Activated T-helper 1 cell treated with anti-CD3 and anti-CD28 coated beads, Interleukin-12 subunit alpha, Interleukin-12 subunit beta, Interleukin-2, Interleukin-4 antibody, amounts not matched to agents 30 ng/mL and 10 ng/mL and 1 ng/mL, durations not matched to agents 14 hours and 24 hours and 36 hours (primary cell): ENCODE measurements at regions not wholly inside any gene's neighbourhood (a gene's known extent, or its start where the extent isn't known, plus 50 kb on each side); places are given as distances from the start of the nearest gene placed in this dataset.

ENCODE experiments used
- DNase-seq: peaks from one replicate; pipeline ENCODE4 v3.0.0; 2021; ENCODE audit warnings: low spot score
- H3K27ac Mint-ChIP-seq: one replicate; pipeline ENCODE4 v1.8.0; 2021; ENCODE audit warnings: mild to moderate bottlenecking, mixed read lengths
- H3K27me3 Mint-ChIP-seq: one replicate; pipeline ENCODE4 v1.8.0; 2022; ENCODE audit warnings: mild to moderate bottlenecking, moderate library complexity, mixed read lengths; ENCODE audit not compliant: insufficient read depth
- H3K36me3 Mint-ChIP-seq: one replicate; pipeline ENCODE4 v1.8.0; 2021; ENCODE audit warnings: low read depth, mixed read lengths
- H3K4me1 Mint-ChIP-seq: one replicate; pipeline ENCODE4 v1.8.0; 2021; ENCODE audit warnings: low read depth, mixed read lengths
- H3K4me3 Mint-ChIP-seq: one replicate; pipeline ENCODE4 v1.8.0; 2021; ENCODE audit warnings: mild to moderate bottlenecking, moderate library complexity, mixed read lengths
- H3K9me3 Mint-ChIP-seq: one replicate; pipeline ENCODE4 v1.8.0; 2021; ENCODE audit warnings: mixed read lengths
- intact Hi-C: fragments of 100-400 bp; cut with micrococcal nuclease; formaldehyde crosslinking; loops from one replicate; pipeline ENCODE4 v1.15.1; 2024

GRCh38 chr13:31956980-31957644 lies 74.5 kb upstream of the FRY start:
- no peak for DNase-seq
- Mint-ChIP-seq H3K4me1 (no peaks in the 10 kb centered on the region), H3K27ac (no peak overlapping the region), H3K27me3 (peaks cover 16% of the 10 kb centered on the region), H3K9me3 (no peaks in the 10 kb centered on the region), H3K4me3 (no peak overlapping the region), H3K36me3 (no peaks in the 10 kb centered on the region)
- intact Hi-C loops, result no loop called here

- Mint-ChIP-seq H3K36me3 (no peaks in the 10 kb centered on the region), H3K4me3 (no peak overlapping the region), H3K27me3 (peaks cover 16% of the 10 kb centered on the region), H3K9me3 (no peaks in the 10 kb centered on the region), H3K27ac (no peak overlapping the region), H3K4me1 (no peaks in the 10 kb centered on the region)
- intact Hi-C loops, result no loop called here
- DNase-seq, result no peak
Observed at GRCh38 chr13:31957772-31958171, 73.8 kb upstream of the FRY start.

- DNase-seq, result no peak
- peaks cover 26% of the 10 kb centered on the region for H3K27me3 Mint-ChIP-seq
- H3K4me3 Mint-ChIP-seq, result no peak overlapping the region
- intact Hi-C loops, result no loop called here
- no peaks in the 10 kb centered on the region for H3K9me3 Mint-ChIP-seq
- no peaks in the 10 kb centered on the region for H3K36me3 Mint-ChIP-seq
- H3K27ac Mint-ChIP-seq, result no peak overlapping the region
- H3K4me1 Mint-ChIP-seq, result no peaks in the 10 kb centered on the region
Observed at GRCh38 chr13:31962731-31963370, 68.7 kb upstream of the FRY start.

DNA sequence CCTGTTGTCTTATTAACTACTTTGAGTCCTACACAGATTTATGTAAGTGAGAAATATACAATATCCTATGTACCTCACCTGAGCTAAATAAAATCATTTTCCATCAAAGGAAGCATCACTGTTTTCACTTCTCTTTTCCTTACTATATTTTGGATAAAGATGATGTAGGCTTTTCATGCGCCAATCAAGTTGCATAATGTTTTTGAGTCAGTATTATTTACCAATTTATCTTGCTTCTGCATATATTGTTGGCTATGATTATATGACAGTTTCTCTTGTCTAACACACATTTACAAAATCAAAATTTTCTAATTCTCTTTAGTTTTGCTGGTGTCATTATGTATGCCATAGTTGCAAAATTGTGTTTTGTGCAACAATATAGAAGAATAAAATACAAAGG lies 67.9 kb upstream of the FRY start:
- Mint-ChIP-seq H3K4me3 (no peak overlapping the region), H3K27me3 (peaks cover 30% of the 10 kb centered on the region), H3K4me1 (no peaks in the 10 kb centered on the region), H3K9me3 (no peaks in the 10 kb centered on the region), H3K36me3 (no peaks in the 10 kb centered on the region), H3K27ac (no peak overlapping the region)
- DNase-seq, result no peak
- intact Hi-C loops, result no loop called here

GRCh38 chr13:31964168-31964567 lies 67.4 kb upstream of the FRY start:
- no peak overlapping the region for H3K27ac Mint-ChIP-seq
- H3K9me3 Mint-ChIP-seq, result no peaks in the 10 kb centered on the region
- H3K27me3 Mint-ChIP-seq, result peaks cover 29% of the 10 kb centered on the region
- no peaks in the 10 kb centered on the region for H3K36me3 Mint-ChIP-seq
- H3K4me3 Mint-ChIP-seq, result no peak overlapping the region
- intact Hi-C loops, result no loop called here
- no peaks in the 10 kb centered on the region for H3K4me1 Mint-ChIP-seq
- no peak for DNase-seq

DNA sequence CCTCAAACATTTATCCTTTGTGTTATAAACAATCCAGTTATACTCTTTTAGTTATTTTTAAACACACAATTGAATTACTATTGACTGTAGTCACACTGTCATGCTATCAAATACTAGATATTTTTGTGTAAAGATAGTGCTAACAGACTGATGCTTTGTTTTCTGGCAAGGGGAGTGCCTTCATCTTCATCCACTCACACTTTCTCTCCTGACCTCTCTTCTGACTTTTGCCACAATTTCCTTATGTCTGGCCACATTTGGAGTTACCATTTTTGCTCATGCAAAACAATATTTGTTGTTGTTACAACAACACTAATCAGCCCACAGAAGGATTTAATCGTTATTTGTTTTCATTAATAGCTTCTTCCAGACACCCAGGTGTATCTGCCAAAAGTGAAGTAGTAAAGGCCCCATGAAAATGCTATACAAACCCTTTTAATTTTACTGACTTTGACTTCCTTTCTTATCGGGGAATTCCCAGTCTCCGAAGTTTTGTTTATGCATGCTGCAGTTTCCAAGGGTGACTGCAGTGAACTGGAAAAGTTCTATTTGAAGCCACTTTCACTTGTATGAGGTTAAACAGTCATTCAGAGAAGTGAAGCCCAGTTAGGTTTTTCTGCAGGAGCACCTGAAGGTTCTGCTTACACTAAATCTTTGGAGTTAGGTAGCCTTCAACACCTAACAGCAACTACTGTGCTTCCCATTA lies 66.1 kb upstream of the FRY start:
- H3K27ac Mint-ChIP-seq, result no peak overlapping the region
- H3K27me3 Mint-ChIP-seq, result peaks cover 27% of the 10 kb centered on the region
- H3K36me3 Mint-ChIP-seq, result no peaks in the 10 kb centered on the region
- intact Hi-C loops, result no loop called here
- H3K9me3 Mint-ChIP-seq, result no peaks in the 10 kb centered on the region
- no peak for DNase-seq
- H3K4me1 Mint-ChIP-seq, result no peaks in the 10 kb centered on the region
- no peak overlapping the region for H3K4me3 Mint-ChIP-seq

GRCh38 chr13:31967155-31967554 lies 64.4 kb upstream of the FRY start:
- no peak overlapping the region for H3K27ac Mint-ChIP-seq
- no peaks in the 10 kb centered on the region for H3K4me1 Mint-ChIP-seq
- DNase-seq, result no peak
- no peaks in the 10 kb centered on the region for H3K36me3 Mint-ChIP-seq
- H3K4me3 Mint-ChIP-seq, result no peak overlapping the region
- peaks cover 21% of the 10 kb centered on the region for H3K27me3 Mint-ChIP-seq
- H3K9me3 Mint-ChIP-seq, result no peaks in the 10 kb centered on the region
- intact Hi-C loops, result no loop called here

DNA sequence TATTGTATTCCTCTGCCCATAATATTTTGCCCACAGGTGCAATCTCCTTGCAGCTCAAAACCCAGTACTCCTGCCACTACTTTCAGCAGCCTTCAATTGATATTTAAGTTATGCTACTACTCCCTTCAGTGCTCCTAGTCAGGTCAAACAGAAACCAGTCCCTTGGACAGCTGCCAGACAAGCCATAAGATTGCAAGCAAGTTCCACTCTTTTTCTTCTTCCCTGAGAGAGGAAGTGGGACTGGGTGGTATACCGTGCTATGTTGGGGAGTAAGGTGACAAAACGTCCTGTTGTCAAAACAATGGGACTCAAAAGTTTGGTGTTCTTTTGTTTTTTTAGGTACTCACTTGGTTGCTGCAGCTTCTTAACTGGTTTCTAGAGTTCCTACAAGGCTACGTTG lies 63.1 kb upstream of the FRY start:
- Mint-ChIP-seq H3K4me1 (no peaks in the 10 kb centered on the region), H3K4me3 (no peak overlapping the region), H3K27ac (no peak overlapping the region), H3K9me3 (no peaks in the 10 kb centered on the region), H3K27me3 (peaks cover 15% of the 10 kb centered on the region), H3K36me3 (no peaks in the 10 kb centered on the region)
- DNase-seq, result no peak
- intact Hi-C loops, result no loop called here

- Mint-ChIP-seq H3K4me3 (no peak overlapping the region), H3K9me3 (no peaks in the 10 kb centered on the region), H3K27me3 (peaks cover 15% of the 10 kb centered on the region), H3K4me1 (no peaks in the 10 kb centered on the region), H3K36me3 (no peaks in the 10 kb centered on the region), H3K27ac (no peak overlapping the region)
- DNase-seq, result no peak
- intact Hi-C loops, result no loop called here
Observed at GRCh38 chr13:31970231-31970930, 61.2 kb upstream of the FRY start.

DNA sequence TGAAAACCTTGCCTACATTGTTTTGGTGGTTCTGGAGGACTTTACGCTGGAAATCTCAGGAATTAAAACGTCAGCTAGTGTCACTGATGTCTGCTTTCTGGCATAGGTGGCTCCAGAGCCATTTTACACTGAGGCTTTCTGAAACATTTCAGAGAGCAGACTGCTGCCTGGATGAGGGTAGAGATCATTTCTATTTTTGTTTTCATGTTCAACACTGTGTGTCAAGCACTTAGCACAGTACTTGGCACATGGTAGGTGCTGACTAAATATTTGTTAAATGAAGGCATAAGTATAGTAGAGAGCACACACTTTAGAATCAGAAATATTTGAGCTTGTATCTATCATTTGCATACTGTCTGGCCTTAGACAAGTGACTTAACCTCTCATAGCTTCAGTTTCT lies 59.1 kb upstream of the FRY start:
- peaks cover 15% of the 10 kb centered on the region for H3K27me3 Mint-ChIP-seq
- intact Hi-C loops, result no loop called here
- no peaks in the 10 kb centered on the region for H3K36me3 Mint-ChIP-seq
- H3K4me3 Mint-ChIP-seq, result no peak overlapping the region
- no peaks in the 10 kb centered on the region for H3K9me3 Mint-ChIP-seq
- DNase-seq, result no peak
- no peak overlapping the region for H3K27ac Mint-ChIP-seq
- H3K4me1 Mint-ChIP-seq, result no peaks in the 10 kb centered on the region

GRCh38 chr13:31978021-31978420 lies 53.6 kb upstream of the FRY start:
- no peaks in the 10 kb centered on the region for H3K9me3 Mint-ChIP-seq
- H3K36me3 Mint-ChIP-seq, result no peaks in the 10 kb centered on the region
- H3K4me1 Mint-ChIP-seq, result no peaks in the 10 kb centered on the region
- intact Hi-C loops, result no loop called here
- peaks cover 8% of the 10 kb centered on the region for H3K27me3 Mint-ChIP-seq
- H3K4me3 Mint-ChIP-seq, result no peak overlapping the region
- no peak overlapping the region for H3K27ac Mint-ChIP-seq
- DNase-seq, result no peak

DNA sequence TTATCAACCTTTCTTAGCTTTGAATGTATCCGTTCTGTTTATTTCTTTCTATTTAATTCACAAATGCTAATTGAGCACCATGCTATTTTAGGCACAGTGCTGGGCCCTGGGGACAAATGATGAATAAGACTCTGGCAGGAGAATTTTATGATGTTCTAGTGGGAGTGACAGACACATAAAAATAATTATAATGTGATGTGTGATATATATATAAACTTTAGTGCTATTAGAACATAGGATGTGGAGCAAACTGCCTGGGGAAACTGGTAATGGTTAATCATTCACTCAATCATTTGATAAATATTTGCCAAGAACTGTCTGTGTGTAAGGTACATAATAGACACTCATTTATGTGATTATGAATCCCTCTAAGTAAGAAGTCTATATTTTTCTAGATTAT lies 50.7 kb upstream of the FRY start:
- Mint-ChIP-seq H3K9me3 (no peaks in the 10 kb centered on the region), H3K27ac (no peak overlapping the region), H3K4me1 (no peaks in the 10 kb centered on the region), H3K4me3 (no peak overlapping the region), H3K36me3 (no peaks in the 10 kb centered on the region), H3K27me3 (peaks cover 3% of the 10 kb centered on the region)
- DNase-seq, result no peak
- intact Hi-C loops, result no loop called here
